CD4-positive, alpha-beta T cell (primary cell): ENCODE measurements at regions not wholly inside any gene's neighbourhood (a gene's known extent, or its start where the extent isn't known, plus 50 kb on each side); places are given as distances from the start of the nearest gene placed in this dataset.

ENCODE experiments used
- ATAC-seq: fragments of 200-7000 bp; cut with Tn5 transposase; one replicate; pipeline ENCODE4 v1.10.0; 2022; ENCODE audit warnings: mild to moderate bottlenecking; ENCODE audit not compliant: poor library complexity
- CTCF ChIA-PET: fragments of 350-600 bp; sonication (Branson Sonifier 250); formaldehyde crosslinking; loops from one replicate; lab custom pipeline; 2021; ENCODE audit warnings: antibody characterized with exemption, inconsistent platforms; lab: Charles Lee
- POLR2A ChIA-PET: fragments of 350-600 bp; sonication (Branson Sonifier 250); formaldehyde crosslinking; loops from one replicate; lab custom pipeline; 2021; ENCODE audit warnings: antibody characterized with exemption, inconsistent platforms; lab: Charles Lee
- DNase-seq, 14 experiments: peaks; one replicate each; pipeline ENCODE4 v3.0.0-alpha.2; 2013 to 2020; ENCODE audit warnings: mixed read lengths in 2 of 14
- H3K27ac ChIP-seq, 2 donors: one replicate each; pipeline versions ENCODE4 v1.5.1 to v1.7.0; 2013; ENCODE audit warnings: low read length in 2 of 2, low read depth in 1 of 2, mild to moderate bottlenecking in 1 of 2
- H3K27me3 ChIP-seq, 2 experiments: 1 replicate in 1 of 2; 2 replicates in 1 of 2; pipeline versions ENCODE4 v1.6.1 to v1.7.0; 2013; ENCODE audit warnings: low read length in 2 of 2, control low read depth in 1 of 2, mild to moderate bottlenecking in 1 of 2, moderate library complexity in 1 of 2; ENCODE audit not compliant: insufficient read depth in 2 of 2, control insufficient read depth in 1 of 2
- H3K36me3 ChIP-seq: one replicate; pipeline ENCODE4 v1.6.1; 2013; ENCODE audit warnings: low read length, control low read depth; ENCODE audit not compliant: insufficient read depth
- H3K4me1 ChIP-seq: one replicate; pipeline ENCODE4 v1.6.1; 2013; ENCODE audit warnings: low read length, control low read depth; ENCODE audit not compliant: insufficient read depth
- H3K4me3 ChIP-seq: one replicate; pipeline ENCODE4 v1.5.1; 2013; ENCODE audit warnings: mild to moderate bottlenecking, low read length, moderate library complexity
- H3K9me3 ChIP-seq, 2 experiments: 1 replicate in 1 of 2; 2 replicates in 1 of 2; pipeline versions ENCODE4 v1.6.1 to v1.7.0; 2013; ENCODE audit warnings: low read length in 2 of 2, mild to moderate bottlenecking in 2 of 2, control low read depth in 1 of 2, moderate library complexity in 1 of 2; ENCODE audit not compliant: control insufficient read depth in 1 of 2, insufficient read depth in 1 of 2
- H3K27ac Mint-ChIP-seq: one replicate; pipeline ENCODE4 v1.8.0; 2020; ENCODE audit warnings: mixed read lengths
- H3K27me3 Mint-ChIP-seq: one replicate; pipeline ENCODE4 v1.8.0; 2021; ENCODE audit warnings: mixed read lengths
- H3K36me3 Mint-ChIP-seq: one replicate; pipeline ENCODE4 v1.8.0; 2021; ENCODE audit warnings: low read depth, mixed read lengths
- H3K4me1 Mint-ChIP-seq: one replicate; pipeline ENCODE4 v1.8.0; 2021; ENCODE audit warnings: low read depth, mixed read lengths
- H3K4me3 Mint-ChIP-seq: one replicate; pipeline ENCODE4 v1.8.0; 2020; ENCODE audit warnings: mild to moderate bottlenecking, mixed read lengths
- H3K9me3 Mint-ChIP-seq: one replicate; pipeline ENCODE4 v1.8.0; 2020; ENCODE audit warnings: mixed read lengths
- intact Hi-C, 2 experiments: fragments of 100-400 bp; cut with DNase I in 1 of 2; cut with micrococcal nuclease in 1 of 2; formaldehyde crosslinking; loops; one replicate each; pipeline versions ENCODE4 v1.15.1 to v1.9.0; 2023 to 2025; cut with DNase I, micrococcal nuclease
- TF ChIP-seq, protein P1 (sequence below): fragments of 200-600 bp; IDR thresholded peaks from one replicate; pipeline ENCODE4 v1.8.0; 2022; ENCODE audit warnings: antibody characterized with exemption, mild to moderate bottlenecking

DNA sequence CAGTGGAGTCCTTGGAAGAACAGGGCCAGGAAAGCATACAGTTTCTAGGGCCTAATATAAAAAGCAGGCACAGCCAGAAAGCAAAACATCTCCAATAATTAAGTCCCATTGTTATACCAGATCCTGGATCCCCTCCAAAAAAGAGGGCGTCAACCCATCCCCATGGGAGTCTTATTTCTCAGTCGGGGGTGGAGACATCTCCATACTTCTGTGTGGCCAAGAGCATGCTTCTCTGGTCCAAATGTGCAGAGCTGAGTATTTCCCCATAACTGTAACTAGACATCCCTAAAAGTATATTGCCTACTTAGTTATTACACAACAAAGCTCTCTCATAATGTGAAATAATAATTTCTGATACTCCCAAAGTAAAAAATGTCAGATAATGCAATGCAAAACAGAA, 104.2 kb upstream of the SOX13 start:
- intact Hi-C loops: no loop called here
- DNase-seq: no peak
- ATAC-seq: no peak
- no peak overlapping the region for H3K27ac Mint-ChIP-seq
- Histone ChIP-seq H3K36me3 (no peaks in the 10 kb centered on the region), H3K4me1 (no peaks in the 10 kb centered on the region), H3K4me3 (no peak overlapping the region), H3K27me3 (peaks cover 0 to 3% of the 10 kb centered on the region in 2 experiments), H3K9me3 (peaks cover 0 to 21% of the 10 kb centered on the region in 2 experiments), H3K27ac (no peak overlapping the region)
- no peaks in the 10 kb centered on the region for H3K36me3 Mint-ChIP-seq
- ChIA-PET POLR2A (no interaction called here), CTCF (interaction anchor here (0.6 kb wide), 1 partner anchor 13 kb away, joined by 3 read pairs; no protein-coding TSS in a partner anchor)
- peaks cover 8% of the 10 kb centered on the region for H3K9me3 Mint-ChIP-seq
- no peaks in the 10 kb centered on the region for H3K4me1 Mint-ChIP-seq
- peaks cover 4% of the 10 kb centered on the region for H3K27me3 Mint-ChIP-seq
- TF ChIP-seq, protein P1, sequence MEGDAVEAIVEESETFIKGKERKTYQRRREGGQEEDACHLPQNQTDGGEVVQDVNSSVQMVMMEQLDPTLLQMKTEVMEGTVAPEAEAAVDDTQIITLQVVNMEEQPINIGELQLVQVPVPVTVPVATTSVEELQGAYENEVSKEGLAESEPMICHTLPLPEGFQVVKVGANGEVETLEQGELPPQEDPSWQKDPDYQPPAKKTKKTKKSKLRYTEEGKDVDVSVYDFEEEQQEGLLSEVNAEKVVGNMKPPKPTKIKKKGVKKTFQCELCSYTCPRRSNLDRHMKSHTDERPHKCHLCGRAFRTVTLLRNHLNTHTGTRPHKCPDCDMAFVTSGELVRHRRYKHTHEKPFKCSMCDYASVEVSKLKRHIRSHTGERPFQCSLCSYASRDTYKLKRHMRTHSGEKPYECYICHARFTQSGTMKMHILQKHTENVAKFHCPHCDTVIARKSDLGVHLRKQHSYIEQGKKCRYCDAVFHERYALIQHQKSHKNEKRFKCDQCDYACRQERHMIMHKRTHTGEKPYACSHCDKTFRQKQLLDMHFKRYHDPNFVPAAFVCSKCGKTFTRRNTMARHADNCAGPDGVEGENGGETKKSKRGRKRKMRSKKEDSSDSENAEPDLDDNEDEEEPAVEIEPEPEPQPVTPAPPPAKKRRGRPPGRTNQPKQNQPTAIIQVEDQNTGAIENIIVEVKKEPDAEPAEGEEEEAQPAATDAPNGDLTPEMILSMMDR: no peak
- no peak overlapping the region for H3K4me3 Mint-ChIP-seq

DNA sequence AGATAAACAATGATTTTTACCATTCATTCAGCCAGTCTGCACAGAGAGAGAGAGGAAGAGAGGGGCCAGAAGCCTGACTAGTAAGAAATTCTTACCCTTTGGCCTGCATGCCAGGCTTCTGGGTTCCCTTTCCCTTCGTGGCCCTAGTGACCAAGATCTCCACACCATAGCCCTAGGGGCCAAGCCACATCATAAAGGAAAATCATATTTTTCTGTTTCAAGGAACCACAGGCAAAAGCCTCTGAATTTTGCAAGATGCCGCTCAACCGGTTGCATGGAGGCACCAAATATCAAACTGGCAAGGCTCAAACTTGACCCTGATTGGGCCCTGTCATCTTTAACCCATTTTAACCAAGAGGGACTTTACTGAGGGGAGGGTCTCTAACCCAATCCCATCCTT, 103.1 kb upstream of the SOX13 start:
- Histone ChIP-seq H3K27ac (no peak overlapping the region), H3K27me3 (peaks cover 0 to 3% of the 10 kb centered on the region in 2 experiments), H3K4me3 (no peak overlapping the region), H3K36me3 (no peaks in the 10 kb centered on the region), H3K9me3 (peaks cover 7 to 20% of the 10 kb centered on the region in 2 experiments), H3K4me1 (no peaks in the 10 kb centered on the region)
- H3K27me3 Mint-ChIP-seq: peaks cover 4% of the 10 kb centered on the region
- H3K9me3 Mint-ChIP-seq: peaks cover 10% of the 10 kb centered on the region
- TF ChIP-seq, protein P1: no peak
- H3K27ac Mint-ChIP-seq: no peak overlapping the region
- CTCF ChIA-PET: no interaction called here
- POLR2A ChIA-PET: no interaction called here
- intact Hi-C loops: no loop called here
- ATAC-seq (no peak), DNase-seq (no peak)
- no peaks in the 10 kb centered on the region for H3K4me1 Mint-ChIP-seq
- no peaks in the 10 kb centered on the region for H3K36me3 Mint-ChIP-seq
- no peak overlapping the region for H3K4me3 Mint-ChIP-seq

DNA sequence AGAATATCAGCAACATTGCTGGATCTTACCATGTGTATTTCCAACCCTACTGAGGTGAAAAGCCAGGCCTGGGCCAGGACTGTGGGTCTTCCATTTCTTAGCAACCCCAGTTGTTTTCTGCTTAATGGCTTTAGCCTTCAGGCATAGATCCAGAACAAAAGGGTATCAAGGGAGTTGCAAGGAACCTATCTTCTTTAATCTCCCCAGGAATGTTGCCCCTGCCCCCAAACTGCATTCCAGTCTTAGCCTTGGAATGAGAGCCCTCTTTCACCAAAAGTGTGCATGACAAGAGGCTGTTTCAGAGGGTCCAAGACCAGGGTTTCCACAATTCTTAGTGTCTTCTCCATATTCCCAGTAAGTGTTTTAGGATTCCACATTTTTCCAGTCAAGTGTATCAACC, 87.9 kb upstream of the SOX13 start:
- DNase-seq (no peak), ATAC-seq (no peak)
- POLR2A ChIA-PET: no interaction called here
- CTCF ChIA-PET: no interaction called here
- no peak overlapping the region for H3K4me3 Mint-ChIP-seq
- H3K27me3 Mint-ChIP-seq: peaks cover 10% of the 10 kb centered on the region
- no peaks in the 10 kb centered on the region for H3K9me3 Mint-ChIP-seq
- Histone ChIP-seq H3K9me3 (no peaks in the 10 kb centered on the region), H3K27ac (no peak overlapping the region), H3K4me1 (no peaks in the 10 kb centered on the region), H3K36me3 (no peaks in the 10 kb centered on the region), H3K27me3 (no peaks in the 10 kb centered on the region), H3K4me3 (no peak overlapping the region)
- TF ChIP-seq, protein P1: no peak
- intact Hi-C loops: no loop called here
- H3K27ac Mint-ChIP-seq: no peak overlapping the region
- H3K4me1 Mint-ChIP-seq: no peaks in the 10 kb centered on the region
- no peaks in the 10 kb centered on the region for H3K36me3 Mint-ChIP-seq
